HG03196 (cell line): ENCODE measurements at regions not wholly inside any gene's neighbourhood (a gene's known extent, or its start where the extent isn't known, plus 50 kb on each side); places are given as distances from the start of the nearest gene placed in this dataset.
"Not testable (repeated sequence)": the region's sequence is repeated elsewhere in the genome, so short reads cannot be mapped to it uniquely, and the experiment has no call there.

ENCODE experiments used
- ATAC-seq: cut with Tn5 transposase; IDR thresholded peaks from one replicate; pipeline ENCODE4 v1.9.1; 2021; ENCODE audit not compliant: unreplicated experiment

DNA sequence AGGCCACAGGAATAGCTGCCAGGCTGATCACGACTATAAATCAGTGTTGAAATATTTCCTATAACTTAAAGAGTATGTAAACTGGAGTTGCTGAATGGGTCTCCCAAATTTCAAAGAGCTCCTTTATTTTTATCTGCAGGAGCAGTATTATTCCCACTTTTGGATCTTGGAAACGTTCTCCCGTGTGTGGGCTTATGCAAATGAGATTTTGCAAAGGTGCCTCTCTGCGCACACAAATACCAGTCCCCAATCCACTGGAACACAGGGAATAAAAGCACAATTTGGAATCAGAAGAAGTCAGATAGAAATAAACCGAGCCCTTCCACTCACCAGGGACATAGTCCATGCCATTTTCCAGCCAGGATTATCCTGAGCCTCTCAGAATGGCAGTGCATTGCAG is 350.2 kb upstream of the CELF2 start:
- no peak for ATAC-seq

GRCh38 chr10:10676972-10677371 is 340.7 kb upstream of the CELF2 start:
- no peak for ATAC-seq

GRCh38 chr10:10677479-10677878 is 340.2 kb upstream of the CELF2 start:
- ATAC-seq = peak; percentile 64

- no peak for ATAC-seq
Measured at GRCh38 chr10:10680496-10680895, 337.2 kb upstream of the CELF2 start.

- ATAC-seq = no peak
Measured at GRCh38 chr10:10684972-10685371, 332.7 kb upstream of the CELF2 start.

DNA sequence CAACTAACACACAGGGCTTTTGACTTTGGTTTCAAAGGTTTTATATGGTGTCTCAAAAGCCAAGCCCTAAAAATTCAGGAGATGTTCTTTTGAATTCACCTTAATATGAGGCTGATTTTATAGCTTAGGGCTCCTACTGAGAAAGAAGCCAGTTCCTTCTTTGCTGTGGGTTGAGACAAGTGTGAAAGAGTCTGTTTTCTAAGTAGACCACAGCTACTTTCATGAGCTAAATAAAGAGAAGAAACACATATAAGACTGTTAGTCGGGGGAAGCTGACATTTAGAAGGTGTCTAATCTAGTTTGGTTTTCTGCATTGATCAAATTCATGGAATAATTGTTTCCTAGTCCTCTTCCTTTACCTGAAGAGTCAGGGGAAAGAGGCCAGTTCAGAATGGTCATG is 332.1 kb upstream of the CELF2 start:
- ATAC-seq = no peak

GRCh38 chr10:10687751-10688150 is 329.9 kb upstream of the CELF2 start:
- ATAC-seq = no peak

- no peak for ATAC-seq
Measured at GRCh38 chr10:10699427-10699826, 318.2 kb upstream of the CELF2 start.

DNA sequence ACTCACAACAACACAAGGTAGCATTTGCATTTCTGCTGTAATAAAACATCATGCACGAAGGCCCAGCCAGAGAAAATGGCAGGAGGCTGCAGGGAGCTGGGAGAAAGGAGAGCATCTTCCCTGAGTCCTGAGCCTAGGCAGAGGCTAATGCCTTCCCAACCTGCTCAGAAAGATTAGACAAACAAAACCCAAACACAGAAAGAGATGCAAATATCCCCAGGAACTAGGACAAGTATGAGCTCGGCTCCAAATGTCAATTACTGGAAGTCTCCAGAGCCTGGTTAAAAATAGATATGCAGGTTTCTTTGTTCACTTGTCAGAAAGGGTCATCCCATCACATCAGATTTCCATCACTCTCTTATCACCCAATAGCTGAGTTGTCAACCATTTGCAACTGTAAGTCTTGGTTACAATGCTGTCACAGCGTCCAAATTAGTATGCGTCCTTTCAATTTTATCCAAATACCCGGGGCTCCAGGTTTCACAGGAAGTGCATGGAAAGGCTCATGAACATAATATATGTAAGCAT is 316.5 kb upstream of the CELF2 start:
- ATAC-seq = no peak

GRCh38 chr10:10702211-10702610 is 315.5 kb upstream of the CELF2 start:
- ATAC-seq = no peak

GRCh38 chr10:10703382-10703781 is 314.3 kb upstream of the CELF2 start:
- no peak for ATAC-seq

- ATAC-seq = no peak
Measured at GRCh38 chr10:10712155-10712704, 305.4 kb upstream of the CELF2 start.

DNA sequence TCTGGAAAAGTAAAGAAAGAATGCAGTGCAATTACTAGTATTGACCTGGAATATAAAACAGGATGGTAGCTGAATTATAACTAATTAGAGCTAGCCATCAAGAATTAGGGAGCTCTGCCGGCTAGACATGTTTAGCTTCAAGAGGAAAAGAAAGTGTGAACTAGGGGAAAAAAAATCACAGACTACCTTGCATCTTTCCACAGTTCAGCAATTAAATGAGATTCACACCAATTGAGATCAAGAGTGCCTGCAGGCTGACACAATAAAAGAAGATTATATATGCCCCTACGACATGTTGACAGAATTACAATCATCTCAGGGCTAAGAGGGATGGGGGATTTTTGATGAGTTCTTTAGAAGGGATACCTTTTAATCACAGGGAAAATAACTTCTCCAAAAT is 303.3 kb upstream of the CELF2 start:
- no peak for ATAC-seq

DNA sequence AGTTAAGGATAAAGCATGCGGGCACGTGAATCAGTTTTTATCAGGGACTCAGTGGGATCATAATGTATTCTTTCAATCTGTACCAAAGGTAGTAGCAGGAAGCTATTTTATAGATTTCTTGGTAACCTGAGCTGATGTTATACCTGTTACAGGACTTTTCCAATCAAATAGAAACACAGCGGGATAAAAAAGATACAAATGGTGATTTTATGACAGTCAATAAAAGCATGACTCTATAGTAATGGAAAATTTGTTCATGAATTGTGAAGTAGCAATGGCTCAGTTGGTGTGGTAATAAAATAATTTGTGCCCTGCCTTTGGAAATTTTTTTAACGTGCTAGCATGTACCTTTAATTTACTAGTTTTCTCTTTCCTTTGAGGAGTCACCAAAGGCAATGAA is 300.7 kb upstream of the CELF2 start:
- ATAC-seq = no peak

- ATAC-seq = no peak
Measured at GRCh38 chr10:10722422-10722821, 295.2 kb upstream of the CELF2 start.

- ATAC-seq = no peak
Measured at GRCh38 chr10:10725196-10725595, 292.5 kb upstream of the CELF2 start.

DNA sequence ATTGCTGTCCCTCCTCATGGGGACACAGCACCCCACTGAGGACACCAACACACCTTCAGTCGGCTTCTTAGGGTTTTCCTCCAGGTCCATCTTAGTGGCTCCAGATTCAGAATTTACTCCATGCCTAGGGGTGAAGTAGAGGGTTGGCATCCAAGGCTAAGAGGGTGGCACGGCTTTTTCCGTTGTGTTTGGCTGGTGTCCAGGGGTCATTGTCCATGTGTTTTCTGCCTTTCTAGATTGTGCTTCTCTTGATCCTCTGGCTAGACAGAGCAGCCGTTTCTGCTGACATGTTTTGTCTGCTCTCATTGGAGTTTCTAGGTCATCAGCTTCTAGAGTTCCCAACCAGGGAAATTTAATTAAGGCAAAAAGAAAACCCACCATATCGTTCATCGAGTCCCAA is 291.6 kb upstream of the CELF2 start:
- no peak for ATAC-seq

DNA sequence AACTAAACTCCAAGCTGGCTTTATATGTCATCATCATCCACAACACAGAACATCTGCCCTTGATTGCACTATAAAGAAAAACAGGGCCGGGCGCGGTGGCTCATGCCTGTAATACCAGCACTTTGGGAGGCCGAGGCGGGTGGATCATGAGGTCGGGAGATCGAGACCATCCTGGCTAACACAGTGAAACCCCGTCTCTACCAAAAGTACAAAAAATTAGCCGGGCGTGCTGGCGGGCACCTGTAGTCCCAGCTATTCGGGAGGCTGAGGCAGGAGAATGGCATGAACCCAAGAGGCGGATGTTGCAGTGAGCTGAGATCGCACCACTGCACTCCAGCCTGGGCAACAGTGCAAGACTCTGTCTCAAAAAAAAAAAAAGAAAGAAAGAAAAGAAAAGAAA is 290.3 kb upstream of the CELF2 start:
- not testable (repeated sequence) for ATAC-seq

- ATAC-seq = no peak
Measured at GRCh38 chr10:10727812-10728211, 289.9 kb upstream of the CELF2 start.

GRCh38 chr10:10730471-10731043 is 287.1 kb upstream of the CELF2 start:
- ATAC-seq = no peak

DNA sequence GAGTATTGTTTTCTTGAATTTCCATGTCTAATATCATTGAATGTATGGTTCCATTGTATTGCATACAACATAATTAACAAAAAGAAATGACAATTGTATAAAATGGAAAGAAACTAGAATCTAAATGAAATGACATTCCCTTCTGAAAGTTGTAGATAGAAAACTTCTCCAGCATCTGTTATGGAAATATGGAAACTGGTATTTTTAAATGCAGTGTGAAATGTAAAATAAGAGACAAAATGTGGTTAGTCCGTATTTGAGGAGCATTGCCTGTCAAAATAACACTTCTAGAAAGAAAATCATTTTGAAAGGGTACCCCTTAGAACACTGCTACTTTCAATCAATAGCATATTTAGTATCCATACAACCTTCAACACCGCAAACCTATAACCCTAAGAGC is 286.3 kb upstream of the CELF2 start:
- ATAC-seq = no peak

DNA sequence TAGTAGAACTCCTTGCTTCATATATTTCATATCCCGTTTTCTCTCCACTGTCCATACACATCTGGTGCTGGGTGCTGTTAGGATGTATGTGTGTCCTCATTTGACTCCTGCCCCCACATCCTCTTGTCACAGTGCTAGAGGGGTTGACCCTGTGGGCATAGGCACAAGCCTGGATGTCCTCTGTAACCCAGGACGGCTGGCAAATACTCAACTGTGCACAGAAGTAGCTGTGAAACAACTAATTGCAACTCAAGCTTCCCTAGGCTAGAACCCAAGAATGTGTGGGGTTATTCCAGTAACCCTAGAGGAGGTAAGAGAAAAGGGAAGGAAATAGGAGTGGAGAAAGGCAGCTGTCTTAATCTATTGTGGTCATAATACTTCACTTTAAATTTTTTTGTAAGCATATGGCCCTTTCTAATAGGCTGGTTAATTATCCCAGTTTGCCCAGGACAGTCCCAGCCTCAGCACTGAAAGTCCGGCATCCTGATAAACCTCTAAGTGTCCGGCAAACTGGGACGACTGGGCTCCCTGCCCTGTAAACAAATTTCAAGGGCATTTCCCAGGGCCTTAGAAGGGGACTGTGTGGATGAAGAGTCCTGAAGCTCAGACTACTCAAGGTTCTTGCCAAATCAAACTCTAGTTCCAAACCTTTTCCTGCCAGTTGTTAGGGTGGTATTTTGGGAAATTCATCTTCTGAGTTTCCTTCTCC is 283.2 kb upstream of the CELF2 start:
- no peak for ATAC-seq
